Endothelial cell of umbilical vein (primary cell): ENCODE measurements at regions not wholly inside any gene's neighbourhood (a gene's known extent, or its start where the extent isn't known, plus 50 kb on each side); places are given as distances from the start of the nearest gene placed in this dataset.

ENCODE experiments used
- BruUV-seq: library from RNA; stranded (reverse); fragments of 400-500 nt; replicated peaks from 2 replicates; lab custom pipeline; 2021; lab: Mats Ljungman, UMichigan
- CTCF ChIA-PET: fragments of 300-600, 350-600 bp; sonication (Branson Sonifier 250); formaldehyde crosslinking; loops from one replicate; lab custom pipeline; 2021; ENCODE audit warnings: antibody characterized with exemption, inconsistent platforms; lab: Charles Lee
- POLR2A ChIA-PET: fragments of 300-600, 350-600 bp; sonication (Branson Sonifier 250); formaldehyde crosslinking; loops from one replicate; lab custom pipeline; 2021; ENCODE audit warnings: antibody characterized with exemption, inconsistent platforms; lab: Charles Lee
- DNase-seq: peaks from one replicate; pipeline ENCODE4 v3.0.0-alpha.2; 2011; ENCODE audit warnings: low read depth, low spot score
- FAIRE-seq: peaks from 2 replicates; lab custom pipeline; 2011; peaks lifted over from hg19 to GRCh38; lab: Jason Lieb, UNC
- H2AFZ ChIP-seq: 2 replicates; pipeline ENCODE4 v1.6.0; 2012; ENCODE audit warnings: low read depth, low read length, control low read depth, inconsistent platforms
- H3K27ac ChIP-seq: 2 replicates; pipeline ENCODE4 v1.5.1; 2011; ENCODE audit warnings: low read depth, mild to moderate bottlenecking, control low read depth, low read length, moderate library complexity; ENCODE audit not compliant: insufficient read depth
- H3K27me3 ChIP-seq, 2 experiments: 2 replicates each; pipeline versions ENCODE4 v1.6.0 to v1.6.1; 2011; ENCODE audit warnings: low read length in 2 of 2, mixed read lengths in 1 of 2; ENCODE audit not compliant: control insufficient read depth in 2 of 2, insufficient read depth in 2 of 2
- H3K36me3 ChIP-seq, 2 experiments: 2 replicates in 1 of 2; 3 replicates in 1 of 2; pipeline ENCODE4 v1.5.1; 2011; ENCODE audit warnings: low read length in 2 of 2, mild to moderate bottlenecking in 1 of 2, moderate library complexity in 1 of 2; ENCODE audit not compliant: control insufficient read depth in 2 of 2, insufficient read depth in 2 of 2; ENCODE audit errors: extremely low read depth in 1 of 2
- H3K4me1 ChIP-seq: 3 replicates; pipeline ENCODE4 v1.5.1; 2011; ENCODE audit warnings: mild to moderate bottlenecking, low read length; ENCODE audit not compliant: control insufficient read depth, insufficient read depth; ENCODE audit errors: extremely low read depth
- H3K4me2 ChIP-seq: 2 replicates; pipeline ENCODE4 v1.6.1; 2011; ENCODE audit warnings: low read length, control low read depth, mixed read lengths; ENCODE audit not compliant: insufficient read depth
- H3K4me3 ChIP-seq, 3 experiments: fragments of 200-600 bp in 1 of 3; sonication (generic), shearing (Covaris generic) in 1 of 3; replicated peaks in 1 of 3; 2 replicates each; pipeline ENCODE4 v1.5.1; 2011 to 2016; ENCODE audit warnings: control low read depth in 3 of 3, low read length in 3 of 3, mild to moderate bottlenecking in 2 of 3, inconsistent platforms in 1 of 3, low read depth in 1 of 3, moderate library complexity in 1 of 3; ENCODE audit not compliant: insufficient read depth in 1 of 3
- H3K79me2 ChIP-seq: 2 replicates; pipeline ENCODE4 v1.6.0; 2012; ENCODE audit warnings: low read length, inconsistent platforms; ENCODE audit not compliant: control insufficient read depth, insufficient read depth
- H3K9ac ChIP-seq: replicated peaks from 2 replicates; pipeline ENCODE3; 2011; ENCODE audit warnings: low read length, control low read depth; ENCODE audit not compliant: insufficient read depth; ENCODE audit errors: extremely low read depth
- H3K9me1 ChIP-seq: replicated peaks from 3 replicates; pipeline ENCODE4 v1.6.0; 2011; ENCODE audit warnings: mild to moderate bottlenecking, low read length; ENCODE audit not compliant: control insufficient read depth, insufficient read depth; ENCODE audit errors: extremely low read depth
- H3K9me3 ChIP-seq: replicated peaks from 2 replicates; pipeline ENCODE4 v1.5.1; 2012; ENCODE audit warnings: low read length, inconsistent platforms; ENCODE audit not compliant: control insufficient read depth, insufficient read depth
- H4K20me1 ChIP-seq: replicated peaks from 2 replicates; pipeline ENCODE3; 2011; ENCODE audit warnings: mild to moderate bottlenecking, low read length; ENCODE audit not compliant: control insufficient read depth, insufficient read depth; ENCODE audit errors: extremely low read depth
- EZH2 ChIP-seq: IDR thresholded peaks from 2 replicates; pipeline ENCODE4 v1.6.1; 2012; ENCODE audit warnings: borderline replicate concordance, low read depth, mild to moderate bottlenecking, moderate library complexity, low read length, inconsistent platforms; ENCODE audit not compliant: severe bottlenecking
- FOS ChIP-seq: IDR thresholded peaks from 2 replicates; pipeline ENCODE4 v1.6.1; 2011; ENCODE audit warnings: mild to moderate bottlenecking, low read length, moderate library complexity, borderline replicate concordance; ENCODE audit not compliant: insufficient read depth
- GATA2 ChIP-seq: IDR thresholded peaks from 2 replicates; pipeline ENCODE4 v1.7.0; 2011; ENCODE audit warnings: low read depth, mild to moderate bottlenecking, moderate library complexity, mixed read lengths, low read length; ENCODE audit not compliant: insufficient read length, insufficient read depth
- JUN ChIP-seq: IDR thresholded peaks from 2 replicates; pipeline ENCODE4 v1.6.1; 2011; ENCODE audit warnings: borderline replicate concordance, low read depth; ENCODE audit not compliant: insufficient read length, insufficient read depth
- POLR2A ChIP-seq: IDR thresholded peaks from 2 replicates; pipeline ENCODE4 v1.6.1; 2012; ENCODE audit warnings: low read depth, mild to moderate bottlenecking, control low read depth, low read length
- POLR2AphosphoS5 ChIP-seq: IDR thresholded peaks from 2 replicates; pipeline ENCODE4 v1.6.1; 2012; ENCODE audit warnings: low read depth, mild to moderate bottlenecking, control low read depth, low read length, moderate library complexity; ENCODE audit not compliant: insufficient read depth
- dilution Hi-C: fragments of 300-500 bp; cut with MboI; formaldehyde crosslinking; loops from one replicate; pipeline ENCODE4 v1.15.0; 2019; ENCODE audit warnings: low sequenced_read_pairs; ENCODE audit not compliant: extremely low pct_ligation_motif_present
- intact Hi-C: fragments of 100-400 bp; cut with micrococcal nuclease; formaldehyde crosslinking; loops from one replicate; pipeline ENCODE4 v1.10.0; 2022
- TF ChIP-seq, protein P1 (sequence below), 2 donors: IDR thresholded peaks; 1 replicate in 1 of 2; 2 replicates in 1 of 2; pipeline ENCODE4 v1.5.1; 2011; ENCODE audit warnings: low read length in 2 of 2, mild to moderate bottlenecking in 2 of 2, moderate library complexity in 2 of 2, control low read depth in 1 of 2, inconsistent platforms in 1 of 2, low read depth in 1 of 2; ENCODE audit not compliant: insufficient read depth in 1 of 2; ENCODE audit errors: extremely low read depth in 1 of 2
- TF ChIP-seq, protein P2 (sequence below): IDR thresholded peaks from 2 replicates; pipeline ENCODE4 v1.6.1; 2011; ENCODE audit not compliant: insufficient read depth, insufficient read length

DNA sequence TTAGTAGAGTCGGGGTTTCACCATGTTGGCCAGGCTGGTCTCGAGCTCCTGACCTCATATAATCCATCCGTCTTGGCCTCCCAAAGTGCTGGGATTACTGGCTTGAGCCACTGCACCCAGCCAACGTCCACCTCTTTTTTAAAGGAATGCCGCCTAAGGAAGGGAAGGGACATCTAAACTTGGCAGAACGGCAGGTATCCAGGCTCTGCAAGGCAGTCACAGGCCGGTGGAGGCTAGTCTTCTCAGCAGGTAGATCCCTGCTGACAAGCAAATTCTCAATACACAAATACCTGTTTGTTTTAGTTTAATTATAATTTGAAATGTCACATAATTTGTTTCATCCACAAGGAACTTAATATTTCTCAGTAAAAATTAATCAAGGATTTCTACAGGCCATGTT lies 232.0 kb upstream of the HSFY2 start:
- no peak overlapping the region for H2AFZ ChIP-seq
- no peak overlapping the region for H3K27ac ChIP-seq
- H3K79me2 ChIP-seq, result no peaks in the 10 kb centered on the region
- no peaks in the 10 kb centered on the region for H3K27me3 ChIP-seq
- H3K4me3 ChIP-seq, result no peak overlapping the region
- BruUV-seq, result no TSS peak
- H3K4me1 ChIP-seq, result no peaks in the 10 kb centered on the region
- dilution Hi-C loops (no loop called here), intact Hi-C loops (no loop called here)
- no peak for DNase-seq
- H3K9me3 ChIP-seq, result no peaks in the 10 kb centered on the region
- no peaks in the 10 kb centered on the region for H3K9me1 ChIP-seq
- CTCF ChIA-PET, result no interaction called here
- H3K4me2 ChIP-seq, result no peak overlapping the region
- no peak for FAIRE-seq
- POLR2A ChIA-PET, result no interaction called here
- no peaks in the 10 kb centered on the region for H3K36me3 ChIP-seq
- TF ChIP-seq EZH2, result no peak
- TF ChIP-seq GATA2, result no peak
- no peak for TF ChIP-seq POLR2AphosphoS5
- TF ChIP-seq, protein P1, sequence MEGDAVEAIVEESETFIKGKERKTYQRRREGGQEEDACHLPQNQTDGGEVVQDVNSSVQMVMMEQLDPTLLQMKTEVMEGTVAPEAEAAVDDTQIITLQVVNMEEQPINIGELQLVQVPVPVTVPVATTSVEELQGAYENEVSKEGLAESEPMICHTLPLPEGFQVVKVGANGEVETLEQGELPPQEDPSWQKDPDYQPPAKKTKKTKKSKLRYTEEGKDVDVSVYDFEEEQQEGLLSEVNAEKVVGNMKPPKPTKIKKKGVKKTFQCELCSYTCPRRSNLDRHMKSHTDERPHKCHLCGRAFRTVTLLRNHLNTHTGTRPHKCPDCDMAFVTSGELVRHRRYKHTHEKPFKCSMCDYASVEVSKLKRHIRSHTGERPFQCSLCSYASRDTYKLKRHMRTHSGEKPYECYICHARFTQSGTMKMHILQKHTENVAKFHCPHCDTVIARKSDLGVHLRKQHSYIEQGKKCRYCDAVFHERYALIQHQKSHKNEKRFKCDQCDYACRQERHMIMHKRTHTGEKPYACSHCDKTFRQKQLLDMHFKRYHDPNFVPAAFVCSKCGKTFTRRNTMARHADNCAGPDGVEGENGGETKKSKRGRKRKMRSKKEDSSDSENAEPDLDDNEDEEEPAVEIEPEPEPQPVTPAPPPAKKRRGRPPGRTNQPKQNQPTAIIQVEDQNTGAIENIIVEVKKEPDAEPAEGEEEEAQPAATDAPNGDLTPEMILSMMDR (IDR thresholded peaks at IDR 0.05; ENCODE audit: extremely low read depth in 1 of 2, insufficient read depth in 1 of 2, low read depth in 1 of 2, low read length in 2 of 2), result no peak
- TF ChIP-seq POLR2A, result no peak
- TF ChIP-seq FOS, result no peak
- TF ChIP-seq, protein P2, sequence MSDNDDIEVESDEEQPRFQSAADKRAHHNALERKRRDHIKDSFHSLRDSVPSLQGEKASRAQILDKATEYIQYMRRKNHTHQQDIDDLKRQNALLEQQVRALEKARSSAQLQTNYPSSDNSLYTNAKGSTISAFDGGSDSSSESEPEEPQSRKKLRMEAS, result no peak
- TF ChIP-seq JUN, result no peak
- no peak overlapping the region for H3K9ac ChIP-seq
- H4K20me1 ChIP-seq, result no peaks in the 10 kb centered on the region
